ENCODE measurements at regions not wholly inside any gene's neighbourhood (a gene's known extent, or its start where the extent isn't known, plus 50 kb on each side); places are given as distances from the start of the nearest gene placed in this dataset.

GRCh38 chrX:46400530-46401443, 144.4 kb downstream of the ZNF674 start:
- TF ChIP-seq, protein P1, sequence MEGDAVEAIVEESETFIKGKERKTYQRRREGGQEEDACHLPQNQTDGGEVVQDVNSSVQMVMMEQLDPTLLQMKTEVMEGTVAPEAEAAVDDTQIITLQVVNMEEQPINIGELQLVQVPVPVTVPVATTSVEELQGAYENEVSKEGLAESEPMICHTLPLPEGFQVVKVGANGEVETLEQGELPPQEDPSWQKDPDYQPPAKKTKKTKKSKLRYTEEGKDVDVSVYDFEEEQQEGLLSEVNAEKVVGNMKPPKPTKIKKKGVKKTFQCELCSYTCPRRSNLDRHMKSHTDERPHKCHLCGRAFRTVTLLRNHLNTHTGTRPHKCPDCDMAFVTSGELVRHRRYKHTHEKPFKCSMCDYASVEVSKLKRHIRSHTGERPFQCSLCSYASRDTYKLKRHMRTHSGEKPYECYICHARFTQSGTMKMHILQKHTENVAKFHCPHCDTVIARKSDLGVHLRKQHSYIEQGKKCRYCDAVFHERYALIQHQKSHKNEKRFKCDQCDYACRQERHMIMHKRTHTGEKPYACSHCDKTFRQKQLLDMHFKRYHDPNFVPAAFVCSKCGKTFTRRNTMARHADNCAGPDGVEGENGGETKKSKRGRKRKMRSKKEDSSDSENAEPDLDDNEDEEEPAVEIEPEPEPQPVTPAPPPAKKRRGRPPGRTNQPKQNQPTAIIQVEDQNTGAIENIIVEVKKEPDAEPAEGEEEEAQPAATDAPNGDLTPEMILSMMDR (IDR thresholded peaks at IDR 0.05) = no peak
- TF ChIP-seq POLR2A (IDR thresholded peaks at IDR 0.05) = no peak

All from thyroid gland (tissue), 4 donors.